Esophagus (tissue), 2 donors: ENCODE measurements at regions not wholly inside any gene's neighbourhood (a gene's known extent, or its start where the extent isn't known, plus 50 kb on each side); places are given as distances from the start of the nearest gene placed in this dataset.
A peak's percentile ranks its signal among the peaks of the same experiment; 100 is the strongest.

ENCODE experiments used
- H3K27ac ChIP-seq, 2 donors: one replicate each; pipeline ENCODE4 v1.5.1; 2013; ENCODE audit warnings: low read depth in 2 of 2, mild to moderate bottlenecking in 2 of 2, inconsistent platforms in 1 of 2, low read length in 1 of 2, moderate library complexity in 1 of 2
- H3K27me3 ChIP-seq, 2 donors: one replicate each; pipeline ENCODE4 v1.6.1; 2013; ENCODE audit warnings: low read length in 2 of 2, control low read depth in 1 of 2, mild to moderate bottlenecking in 1 of 2; ENCODE audit not compliant: insufficient read depth in 2 of 2, control insufficient read depth in 1 of 2
- H3K36me3 ChIP-seq, 2 donors: one replicate each; pipeline ENCODE4 v1.6.1; 2013; ENCODE audit warnings: low read length in 1 of 2; ENCODE audit not compliant: control insufficient read depth in 2 of 2, insufficient read depth in 2 of 2
- H3K4me1 ChIP-seq, 2 donors: one replicate each; pipeline ENCODE4 v1.6.1; 2013; ENCODE audit warnings: low read length in 1 of 2; ENCODE audit not compliant: control insufficient read depth in 2 of 2, insufficient read depth in 2 of 2
- H3K4me3 ChIP-seq, 2 donors: one replicate each; pipeline ENCODE4 v1.5.1; 2013; ENCODE audit warnings: low read length in 2 of 2, mild to moderate bottlenecking in 2 of 2, low read depth in 1 of 2, moderate library complexity in 1 of 2
- H3K9me3 ChIP-seq, 2 donors: one replicate each; pipeline ENCODE4 v1.6.1; 2013; ENCODE audit warnings: mild to moderate bottlenecking in 2 of 2, low read depth in 1 of 2, low read length in 1 of 2, moderate library complexity in 1 of 2; ENCODE audit not compliant: control insufficient read depth in 2 of 2, insufficient read depth in 1 of 2
- WGBS, 2 donors: extraction: QIAGEN DNeasy Blood & Tissue Kit; methylation state at CpG; one replicate each; pipeline ENCODE4 v1.1.7; 2013; 5-methylcytosine and 5-hydroxymethylcytosine counted together
- donor health status: healthy with polysubstance abuse.
- donor health status: Bipolar disorder and iron deficiency.

DNA sequence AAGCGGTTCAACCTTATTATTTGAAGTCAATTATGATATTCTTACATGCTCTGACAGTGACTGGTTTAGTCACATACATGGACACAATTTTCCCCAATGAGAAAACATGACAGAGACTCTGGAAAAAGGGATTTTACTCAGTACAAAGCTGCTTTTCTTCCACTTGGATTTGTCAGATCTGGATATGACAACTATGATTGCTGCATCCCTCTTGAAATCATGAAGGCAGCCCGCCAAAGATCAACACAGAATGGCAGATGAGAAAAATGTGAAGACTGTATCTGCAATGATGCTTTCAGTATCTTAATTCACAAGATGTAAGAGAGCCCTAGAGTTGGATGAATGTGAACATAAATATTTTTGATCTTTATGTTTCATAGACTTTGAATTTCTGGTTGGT lies 439.6 kb downstream of the CDH8 start:
- H3K27me3 ChIP-seq: no peaks in the 10 kb centered on the region
- no peak overlapping the region for H3K4me3 ChIP-seq
- no peaks in the 10 kb centered on the region for H3K36me3 ChIP-seq
- H3K27ac ChIP-seq: no peak overlapping the region
- no peaks in the 10 kb centered on the region for H3K4me1 ChIP-seq
- no peaks in the 10 kb centered on the region for H3K9me3 ChIP-seq
- WGBS, 2 donors: 71 to 78% methylated on average over 2 of the region's 2 CpGs

GRCh38 chr16:61595605-61596004 lies 440.6 kb downstream of the CDH8 start:
- WGBS, 2 donors: 41 to 48% methylated on average over 3 of the region's 3 CpGs

DNA sequence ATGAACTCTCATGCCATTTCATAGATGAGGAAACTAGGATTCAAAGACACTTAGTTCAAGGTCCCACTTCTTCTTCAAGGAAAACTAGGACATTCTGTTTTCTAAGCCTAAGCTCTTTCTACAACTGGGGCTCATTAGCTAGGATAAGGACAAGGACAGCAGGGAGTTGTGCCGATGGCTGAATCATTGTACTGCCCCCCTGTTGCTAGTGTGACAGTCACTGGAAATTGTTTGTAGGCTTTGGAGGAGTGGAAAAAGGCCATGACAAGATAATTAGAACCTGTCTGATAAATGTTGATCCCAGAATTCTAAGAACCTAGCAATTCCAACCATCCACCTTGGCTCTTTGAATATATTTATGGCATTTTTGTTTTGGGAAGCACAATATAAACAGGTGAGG lies 445.7 kb downstream of the CDH8 start:
- Histone ChIP-seq H3K36me3 (no peaks in the 10 kb centered on the region), H3K4me3 (no peak overlapping the region), H3K4me1 (no peaks in the 10 kb centered on the region), H3K9me3 (no peaks in the 10 kb centered on the region), H3K27me3 (no peaks in the 10 kb centered on the region), H3K27ac (no peak overlapping the region)
- 76 to 83% methylated on average over 1 of the region's 1 CpG for WGBS, 2 donors

More at GRCh38 chr16:61595605-61596004, 440.6 kb downstream of the CDH8 start:
- no peak overlapping the region for H3K27ac ChIP-seq
- H3K4me1 ChIP-seq: no peaks in the 10 kb centered on the region
- no peaks in the 10 kb centered on the region for H3K36me3 ChIP-seq
- no peaks in the 10 kb centered on the region for H3K27me3 ChIP-seq
- H3K4me3 ChIP-seq: no peak overlapping the region
- H3K9me3 ChIP-seq: no peaks in the 10 kb centered on the region

DNA sequence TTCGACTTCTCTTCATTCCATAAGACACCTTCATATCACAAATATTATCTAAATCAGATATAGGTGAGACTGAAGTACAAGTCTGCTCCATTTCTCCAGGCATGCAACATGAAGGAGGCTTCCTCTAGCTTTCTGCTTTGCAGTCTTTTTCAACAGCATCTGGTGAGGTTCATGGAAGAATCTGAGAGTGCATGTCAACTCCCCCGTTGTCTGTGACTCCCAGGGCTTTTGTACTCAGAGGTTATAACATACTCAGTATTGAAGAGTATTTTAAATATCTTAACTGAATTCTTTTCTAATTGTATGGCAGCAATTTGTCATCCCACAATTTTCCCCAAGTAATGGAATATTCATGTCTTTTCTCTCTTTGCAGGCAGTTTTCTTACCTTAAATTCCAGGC lies 448.7 kb downstream of the CDH8 start:
- Histone ChIP-seq H3K9me3 (no peaks in the 10 kb centered on the region), H3K36me3 (no peaks in the 10 kb centered on the region), H3K27me3 (no peaks in the 10 kb centered on the region), H3K4me1 (no peaks in the 10 kb centered on the region), H3K4me3 (no peak overlapping the region), H3K27ac (no peak overlapping the region)
- WGBS, 2 donors: 68 to 71% methylated on average over 2 of the region's 2 CpGs

DNA sequence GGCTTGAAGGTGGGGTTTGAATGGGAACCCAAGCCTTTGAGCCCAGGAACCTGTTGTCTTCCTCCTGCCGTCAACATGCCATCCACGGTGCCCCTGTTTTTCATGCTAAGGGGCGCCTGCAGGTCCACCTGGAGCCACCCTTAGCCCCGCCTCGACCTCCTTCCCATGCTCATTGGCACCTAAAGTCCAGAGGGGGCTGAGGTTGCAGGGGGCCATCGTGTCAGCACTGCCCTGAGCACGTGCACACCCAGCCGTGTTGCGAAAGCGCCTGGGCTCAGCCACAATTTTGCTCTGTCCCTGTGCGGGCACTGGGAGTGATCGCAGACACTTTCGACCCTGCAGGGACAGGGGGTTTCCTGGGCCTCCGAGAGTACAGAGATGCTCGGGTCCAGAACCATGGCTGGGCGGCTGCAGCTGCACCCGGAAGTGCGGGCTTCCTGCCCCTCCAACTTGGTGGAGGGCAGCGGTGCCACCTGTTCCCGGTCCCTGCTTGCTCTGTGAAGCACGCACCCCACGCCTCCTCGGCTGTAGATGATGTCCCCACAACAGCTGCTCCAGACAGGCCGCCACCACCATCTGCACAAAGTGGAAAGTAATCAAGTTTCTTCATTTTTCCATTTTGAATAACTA lies 454.7 kb downstream of the CDH8 start:
- Histone ChIP-seq H3K27ac (no peak overlapping the region), H3K4me1 (no peaks in the 10 kb centered on the region), H3K27me3 (no peaks in the 10 kb centered on the region), H3K9me3 (peaks cover 4 to 5% of the 10 kb centered on the region in 2 donors), H3K4me3 (no peak overlapping the region), H3K36me3 (no peaks in the 10 kb centered on the region)
- 90 to 92% methylated on average over 24 of the region's 24 CpGs for WGBS, 2 donors

DNA sequence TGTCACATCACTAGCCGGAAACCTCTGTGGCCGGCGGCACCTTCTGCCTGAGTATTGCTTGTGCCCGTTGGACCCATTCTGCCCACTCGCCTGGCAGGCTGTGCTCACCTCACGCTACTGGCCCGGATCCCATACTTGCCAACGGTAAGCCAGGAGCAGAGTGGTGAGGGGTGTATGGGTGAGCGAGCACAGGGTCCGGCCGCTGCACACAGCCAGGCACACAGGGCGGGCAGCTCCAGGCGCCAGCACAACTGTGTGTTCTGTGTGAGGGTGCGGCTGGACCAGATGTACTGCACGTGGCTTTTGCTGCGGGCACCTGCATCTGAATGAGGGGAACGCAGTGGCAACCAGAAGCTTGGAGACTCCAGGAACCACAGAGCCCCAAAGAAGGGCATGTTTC lies 455.7 kb downstream of the CDH8 start:
- Histone ChIP-seq H3K27ac (no peak overlapping the region), H3K9me3 (peaks cover 4 to 5% of the 10 kb centered on the region in 2 donors), H3K27me3 (no peaks in the 10 kb centered on the region), H3K4me3 (no peak overlapping the region), H3K4me1 (no peaks in the 10 kb centered on the region), H3K36me3 (no peaks in the 10 kb centered on the region)
- WGBS, 2 donors: 93 to 95% methylated on average over 17 of the region's 17 CpGs

GRCh38 chr16:61579195-61579594 lies 457.0 kb downstream of the CDH8 start:
- H3K4me3 ChIP-seq: no peak overlapping the region
- H3K9me3 ChIP-seq: peaks cover 4 to 5% of the 10 kb centered on the region in 2 donors
- no peaks in the 10 kb centered on the region for H3K36me3 ChIP-seq
- 61 to 67% methylated on average over 2 of the region's 2 CpGs for WGBS, 2 donors
- H3K27me3 ChIP-seq: no peaks in the 10 kb centered on the region
- H3K4me1 ChIP-seq: no peaks in the 10 kb centered on the region
- no peak overlapping the region for H3K27ac ChIP-seq

DNA sequence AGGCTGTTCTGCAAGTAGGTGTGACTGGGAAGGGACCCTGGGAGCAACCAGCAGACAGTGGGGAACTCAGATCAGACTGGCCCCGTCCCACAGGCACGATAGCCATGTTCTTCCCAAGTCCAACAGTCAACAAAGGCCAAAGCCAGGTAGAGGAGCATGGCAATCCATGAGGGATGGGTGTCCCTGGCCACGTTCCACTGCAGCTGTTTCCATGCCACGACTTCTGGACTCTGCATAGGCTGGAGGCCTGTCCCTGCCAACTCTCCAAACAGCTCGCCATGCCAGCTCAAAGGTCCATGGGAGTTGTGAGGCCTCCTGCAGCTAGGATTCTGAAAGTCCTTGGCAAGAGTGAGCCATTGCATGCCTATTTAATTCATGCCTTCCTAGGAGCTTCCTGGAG lies 459.8 kb downstream of the CDH8 start:
- WGBS, 2 donors: 74 to 81% methylated on average over 5 of the region's 5 CpGs
- Histone ChIP-seq H3K4me1 (no peaks in the 10 kb centered on the region), H3K36me3 (no peaks in the 10 kb centered on the region), H3K9me3 (peaks cover 2 to 4% of the 10 kb centered on the region in 2 donors), H3K27ac (no peak overlapping the region), H3K27me3 (no peaks in the 10 kb centered on the region), H3K4me3 (peak overlapping the region in 1 of 2 donors; percentile 1)

DNA sequence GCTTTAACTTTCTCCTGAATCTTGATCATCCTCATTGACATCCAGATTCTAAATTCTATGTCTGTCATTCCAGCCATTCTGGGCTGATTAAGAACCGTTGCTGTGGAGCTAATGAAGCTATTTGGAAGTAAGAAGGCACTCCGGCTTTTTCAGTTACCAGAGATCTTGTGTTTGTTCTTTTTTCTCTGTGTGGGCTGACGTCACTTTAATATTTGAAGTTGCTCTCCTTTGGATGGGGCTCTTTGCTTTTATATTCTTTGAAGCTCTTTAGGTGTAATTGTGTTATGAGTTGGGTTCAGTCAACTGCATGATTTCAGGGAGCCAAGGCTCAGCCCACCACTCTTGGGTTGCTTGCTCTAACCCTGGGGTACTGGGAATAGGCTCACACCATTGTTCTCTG lies 460.6 kb downstream of the CDH8 start:
- Histone ChIP-seq H3K27me3 (no peaks in the 10 kb centered on the region), H3K36me3 (no peaks in the 10 kb centered on the region), H3K4me3 (no peak overlapping the region), H3K4me1 (no peaks in the 10 kb centered on the region), H3K27ac (no peak overlapping the region), H3K9me3 (peaks cover 0 to 2% of the 10 kb centered on the region in 2 donors)
- 70 to 82% methylated on average over 3 of the region's 3 CpGs for WGBS, 2 donors

DNA sequence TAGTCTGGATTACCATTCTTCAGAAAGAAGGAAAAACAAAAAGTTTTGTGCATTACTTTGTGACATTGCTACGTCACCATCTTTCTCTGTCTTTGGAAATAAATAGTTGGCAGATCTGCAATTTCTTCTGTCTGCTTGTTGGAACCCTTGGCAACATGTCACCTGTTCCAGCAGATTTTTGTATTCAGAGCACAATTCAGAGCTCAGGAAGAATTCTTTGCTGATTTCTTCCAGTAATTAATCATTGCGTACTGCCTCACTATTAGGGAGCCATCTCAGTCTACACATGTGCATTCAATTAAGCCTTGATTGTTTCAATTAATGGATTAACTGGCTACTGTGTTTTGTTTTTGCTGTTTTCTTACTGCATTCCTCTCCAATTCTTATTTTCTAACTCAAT lies 467.2 kb downstream of the CDH8 start:
- no peaks in the 10 kb centered on the region for H3K27me3 ChIP-seq
- H3K9me3 ChIP-seq: peaks cover 0 to 3% of the 10 kb centered on the region in 2 donors
- no peak overlapping the region for H3K27ac ChIP-seq
- H3K4me1 ChIP-seq: no peaks in the 10 kb centered on the region
- H3K36me3 ChIP-seq: no peaks in the 10 kb centered on the region
- no peak overlapping the region for H3K4me3 ChIP-seq
- 61 to 72% methylated on average over 2 of the region's 2 CpGs for WGBS, 2 donors
